ENCODE measurements at regions not wholly inside any gene's neighbourhood (a gene's known extent, or its start where the extent isn't known, plus 50 kb on each side); places are given as distances from the start of the nearest gene placed in this dataset.
"Not testable (repeated sequence)": the region's sequence is repeated elsewhere in the genome, so short reads cannot be mapped to it uniquely, and the experiment has no call there.

DNA sequence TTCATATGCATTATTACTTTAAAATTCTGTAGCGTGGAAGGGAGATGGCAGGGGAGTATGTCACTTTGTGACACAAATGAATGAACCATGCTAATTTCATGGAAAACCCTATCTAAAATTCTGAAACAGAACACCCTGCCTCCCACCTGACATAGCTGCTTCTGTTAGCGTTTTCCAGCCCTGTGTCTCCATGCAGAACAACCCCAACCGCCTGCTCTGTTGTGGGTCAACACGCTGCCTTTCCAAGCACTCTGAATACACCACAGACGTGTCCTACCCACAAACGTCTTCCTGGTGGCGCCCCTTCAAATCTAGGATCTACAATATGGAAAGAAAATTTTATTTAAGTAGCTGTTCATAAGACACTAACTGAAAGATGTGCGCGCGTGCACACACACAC is 238.6 kb downstream of the TRIML1 start:
- DNase-seq: no peak

GRCh38 chr4:188383180-188383579 is 243.9 kb downstream of the TRIML1 start:
- no peak for DNase-seq

GRCh38 chr4:188387179-188387791 is 248.0 kb downstream of the TRIML1 start:
- DNase-seq: no peak

- DNase-seq: not testable (repeated sequence)
Measured at GRCh38 chr4:188391349-188391748, 252.1 kb downstream of the TRIML1 start.

- no peak for DNase-seq
Measured at GRCh38 chr4:188396037-188396436, 256.8 kb downstream of the TRIML1 start.

- DNase-seq: no peak
Measured at GRCh38 chr4:188399834-188400233, 260.6 kb downstream of the TRIML1 start.

GRCh38 chr4:188400451-188400850 is 261.2 kb downstream of the TRIML1 start:
- DNase-seq: no peak

DNA sequence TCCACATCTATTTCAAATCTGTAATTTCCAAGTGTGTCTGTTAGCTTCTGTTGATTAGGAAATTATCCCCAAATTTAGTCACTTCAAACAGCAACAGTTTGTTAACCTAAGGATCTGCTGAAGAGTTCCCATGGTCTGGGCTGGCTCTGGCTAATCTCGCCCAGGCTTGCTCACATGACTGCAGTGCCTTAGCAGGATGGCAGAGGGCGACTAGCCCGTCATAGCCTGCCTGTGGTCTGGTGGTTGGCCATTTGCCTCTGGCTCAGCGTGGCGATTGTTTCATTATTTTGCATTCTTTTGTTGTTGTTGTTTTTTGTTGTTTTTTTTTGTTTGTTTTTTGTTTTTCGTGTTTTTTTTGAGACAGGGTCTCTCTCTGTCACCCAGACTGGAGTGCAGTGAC is 264.0 kb downstream of the TRIML1 start:
- no peak for DNase-seq

- DNase-seq: not testable (repeated sequence)
Measured at GRCh38 chr4:188405071-188405835, 266.0 kb downstream of the TRIML1 start.

- DNase-seq: no peak
Measured at GRCh38 chr4:188408244-188409030, 269.2 kb downstream of the TRIML1 start.

- DNase-seq: no peak
Measured at GRCh38 chr4:188409851-188410250, 270.6 kb downstream of the TRIML1 start.

GRCh38 chr4:188411805-188412204 is 272.6 kb downstream of the TRIML1 start:
- no peak for DNase-seq

DNA sequence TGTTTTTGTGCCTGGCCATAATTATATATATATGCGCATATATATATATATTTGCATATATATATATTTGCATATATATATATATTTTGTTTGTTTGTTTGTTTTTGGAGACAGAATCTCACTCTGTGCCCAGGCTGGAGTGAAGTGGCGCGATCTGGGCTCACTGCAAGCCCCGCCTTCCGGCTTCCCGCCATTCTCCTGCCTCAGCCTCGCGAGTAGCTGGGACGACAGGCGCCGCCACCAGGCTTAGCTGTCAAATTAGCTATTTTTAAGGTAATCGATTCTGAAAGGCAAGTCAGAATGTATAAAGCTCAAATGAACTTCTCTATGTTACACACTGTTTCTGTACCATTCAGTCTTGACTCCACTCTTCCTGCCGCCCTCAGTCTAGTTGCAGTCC is 273.3 kb downstream of the TRIML1 start:
- no peak for DNase-seq

DNA sequence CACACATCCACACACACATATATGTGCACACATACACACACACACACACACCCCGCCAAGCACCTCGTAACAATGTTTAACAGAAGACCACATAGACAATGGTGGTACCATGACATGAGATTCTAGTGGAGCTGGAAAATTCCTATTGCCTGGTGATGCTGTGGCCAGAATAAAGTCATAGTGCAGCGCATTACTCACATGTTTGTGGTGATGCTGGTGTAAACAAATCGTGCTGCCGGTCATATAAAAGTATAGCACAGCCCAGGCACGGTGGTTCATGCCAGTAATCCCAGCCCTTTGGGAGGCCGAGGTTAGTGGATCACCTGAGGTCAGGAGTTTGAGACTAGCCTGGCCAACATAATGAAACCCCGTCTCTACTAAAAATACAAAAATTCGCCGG is 275.2 kb downstream of the TRIML1 start:
- no peak for DNase-seq

- no peak for DNase-seq
Measured at GRCh38 chr4:188417181-188417580, 277.9 kb downstream of the TRIML1 start.

DNA sequence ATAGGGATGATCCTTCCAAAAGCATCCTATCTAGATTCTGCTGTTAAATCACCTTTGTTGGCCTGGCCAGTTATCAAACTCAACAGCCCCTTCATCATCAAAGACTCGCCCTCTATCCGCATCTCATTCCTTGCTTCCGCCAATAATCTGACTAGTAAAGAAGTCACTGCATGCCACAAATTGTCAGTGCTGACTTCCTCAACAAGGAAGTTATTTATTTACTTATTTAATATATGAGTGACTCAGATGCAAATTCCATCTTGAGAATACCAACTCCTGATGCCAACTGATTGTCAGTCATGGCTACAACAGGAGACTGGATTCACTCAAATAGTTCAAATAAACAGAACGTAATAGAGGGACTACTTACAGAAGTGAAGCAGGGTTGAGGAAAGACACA is 283.8 kb downstream of the TRIML1 start:
- DNase-seq: no peak

GRCh38 chr4:188428935-188429334 is 289.7 kb downstream of the TRIML1 start:
- DNase-seq: no peak

GRCh38 chr4:188429965-188430364 is 290.7 kb downstream of the TRIML1 start:
- DNase-seq: no peak

DNA sequence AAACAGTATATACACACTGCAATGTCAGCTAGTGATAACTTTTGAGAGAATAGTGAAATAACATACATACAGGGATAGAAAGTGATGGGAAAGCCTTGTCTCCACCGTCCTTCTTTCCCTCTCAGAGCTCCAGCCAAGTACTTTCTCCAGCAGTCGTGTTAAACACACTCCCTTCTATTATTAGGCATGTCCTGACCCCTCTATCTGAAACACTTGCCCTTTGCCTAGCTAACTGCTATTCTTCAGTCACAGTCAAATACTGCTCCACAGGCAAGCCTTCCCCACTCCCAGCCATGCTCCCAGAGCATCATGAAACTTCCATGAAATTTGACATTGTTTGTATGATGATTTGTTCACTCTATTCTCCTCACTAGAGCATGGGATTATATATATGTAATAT is 291.1 kb downstream of the TRIML1 start:
- DNase-seq: no peak

DNA sequence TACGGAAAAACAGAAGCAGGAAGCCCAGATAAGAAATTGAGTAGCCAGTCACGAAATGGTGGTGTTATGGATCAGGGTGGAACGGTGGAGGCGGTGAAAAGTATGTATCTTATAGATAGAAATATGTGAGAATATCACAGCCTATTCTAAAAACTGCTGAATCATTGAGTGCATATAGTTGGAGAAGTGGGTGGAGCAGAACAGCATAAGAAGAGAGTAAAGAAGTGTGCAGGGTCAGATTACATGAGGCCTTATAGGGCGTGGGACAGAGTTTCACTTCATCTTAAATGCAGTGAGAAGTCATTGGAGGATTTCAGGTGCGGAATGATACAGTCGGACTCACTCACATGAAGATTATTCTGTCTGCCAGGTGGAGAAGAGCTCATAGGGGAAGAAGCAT is 293.1 kb downstream of the TRIML1 start:
- no peak for DNase-seq

DNA sequence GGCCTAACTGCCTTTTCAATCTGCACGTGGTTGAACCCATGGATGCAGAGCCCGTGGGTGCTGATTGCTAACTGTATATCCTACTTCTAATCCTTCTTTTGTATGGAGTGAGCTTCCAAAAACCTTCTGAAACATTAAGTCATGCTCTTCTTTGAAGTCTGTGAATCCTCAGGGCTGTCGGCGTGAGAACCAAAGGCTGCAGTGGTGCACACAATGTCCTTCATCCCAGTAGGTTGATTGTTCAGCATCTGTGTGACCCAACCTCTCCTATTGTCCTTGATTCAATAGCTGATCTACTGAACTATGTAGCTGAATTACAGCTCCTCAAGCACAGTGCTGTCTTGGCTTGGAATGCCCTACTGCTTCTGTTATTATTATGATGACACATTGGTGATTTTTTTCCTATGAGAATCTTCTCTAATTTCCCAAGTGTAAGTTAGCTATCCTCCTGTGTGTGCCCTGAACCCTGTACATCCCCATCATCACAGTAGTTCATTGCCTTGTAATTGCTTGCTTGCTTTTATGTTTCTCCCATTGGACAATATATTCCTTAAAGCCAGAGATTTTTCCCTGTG is 294.6 kb downstream of the TRIML1 start:
- no peak for DNase-seq

DNA sequence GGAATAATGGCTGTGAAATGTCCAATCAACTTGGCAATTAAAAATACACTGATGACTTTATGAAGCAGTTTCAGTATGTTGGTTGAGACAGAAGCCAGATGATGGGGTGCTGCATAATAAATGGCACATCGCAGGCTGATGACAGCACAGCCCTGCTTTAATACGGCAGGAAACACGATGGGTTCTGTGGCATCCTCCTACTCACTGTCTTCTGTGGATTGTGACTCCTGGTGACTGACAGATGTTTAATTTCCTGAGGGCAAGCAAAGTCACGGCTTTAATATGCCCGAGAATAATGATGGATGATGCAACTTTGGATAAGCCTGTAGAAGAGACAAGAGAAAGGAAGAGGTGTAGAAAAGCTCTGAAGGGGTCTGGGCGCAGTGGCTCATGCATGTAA is 295.4 kb downstream of the TRIML1 start:
- no peak for DNase-seq

- DNase-seq: no peak
Measured at GRCh38 chr4:188435381-188435780, 296.1 kb downstream of the TRIML1 start.

GRCh38 chr4:188437535-188437934 is 298.3 kb downstream of the TRIML1 start:
- no peak for DNase-seq
